Smooth muscle cell (in vitro differentiated cells): ENCODE measurements at regions not wholly inside any gene's neighbourhood (a gene's known extent, or its start where the extent isn't known, plus 50 kb on each side); places are given as distances from the start of the nearest gene placed in this dataset.

Experiments
- DNase-seq: peaks from one replicate; lab custom pipeline; 2025; ENCODE audit not compliant: unreplicated experiment; lab: John Stamatoyannopoulos, UW
- H2AFZ ChIP-seq: fragments of 200-600 bp; sonication (generic); 2 replicates; pipeline ENCODE4 v1.6.0; 2016; ENCODE audit warnings: antibody characterized with exemption, low read depth, mild to moderate bottlenecking
- H3F3A ChIP-seq: fragments of 200-600 bp; sonication (generic); 2 replicates; pipeline ENCODE4 v1.6.0; 2017; ENCODE audit warnings: antibody characterized with exemption, low read depth
- H3K27ac ChIP-seq: fragments of 200-600 bp; sonication (generic); 2 replicates; pipeline ENCODE4 v1.5.1; 2016; ENCODE audit warnings: low read depth, mild to moderate bottlenecking
- H3K27me3 ChIP-seq: fragments of 200-600 bp; sonication (generic); 2 replicates; pipeline ENCODE4 v1.6.1; 2016; ENCODE audit warnings: low read depth, mild to moderate bottlenecking
- H3K36me3 ChIP-seq: fragments of 200-600 bp; sonication (generic); 2 replicates; pipeline ENCODE4 v1.5.1; 2016; ENCODE audit warnings: low read depth
- H3K4me1 ChIP-seq: fragments of 200-600 bp; sonication (generic); 2 replicates; pipeline ENCODE4 v1.5.1; 2016; ENCODE audit warnings: low read depth
- H3K4me2 ChIP-seq: fragments of 200-600 bp; sonication (generic); 2 replicates; pipeline ENCODE4 v1.6.0; 2016; ENCODE audit warnings: mild to moderate bottlenecking
- H3K4me3 ChIP-seq: fragments of 200-600 bp; sonication (generic); 2 replicates; pipeline ENCODE4 v1.5.1; 2016; ENCODE audit warnings: mild to moderate bottlenecking
- H3K79me2 ChIP-seq: fragments of 200-600 bp; sonication (generic); 2 replicates; pipeline ENCODE4 v1.6.0; 2016; ENCODE audit warnings: low read depth, mild to moderate bottlenecking
- H3K9ac ChIP-seq: fragments of 200-600 bp; sonication (generic); 2 replicates; pipeline ENCODE4 v1.6.0; 2016; ENCODE audit warnings: low read depth
- H3K9me3 ChIP-seq: fragments of 200-600 bp; sonication (generic); replicated peaks from 2 replicates; pipeline ENCODE4 v1.5.1; 2016; ENCODE audit warnings: low read depth
- H4K20me1 ChIP-seq: fragments of 200-600 bp; sonication (generic); 2 replicates; pipeline ENCODE4 v1.6.0; 2016; ENCODE audit warnings: low read depth
- CTCF ChIP-seq: fragments of 200-600 bp; sonication (generic); IDR thresholded peaks from 2 replicates; pipeline ENCODE4 v1.5.1; 2017; ENCODE audit warnings: borderline replicate concordance, mild to moderate bottlenecking, antibody characterized with exemption; ENCODE audit not compliant: insufficient read depth, poor library complexity, severe bottlenecking
- WGBS: methylation state at CpG from one replicate; pipeline ENCODE4 v1.1.7; 2016; ENCODE audit warnings: low lambda C conversion rate; 5-methylcytosine and 5-hydroxymethylcytosine counted together

GRCh38 chr15:58274885-58275284, 136.7 kb downstream of the AQP9 start:
- H4K20me1 ChIP-seq = no peaks in the 10 kb centered on the region
- peaks cover 12% of the 10 kb centered on the region for H3K9me3 ChIP-seq
- H3K9ac ChIP-seq = no peak overlapping the region
- DNase-seq = no peak
- no peaks in the 10 kb centered on the region for H3K27me3 ChIP-seq
- H2AFZ ChIP-seq = no peak overlapping the region
- H3F3A ChIP-seq = no peaks in the 10 kb centered on the region
- TF ChIP-seq CTCF = no peak
- H3K4me3 ChIP-seq = no peak overlapping the region
- no peak overlapping the region for H3K27ac ChIP-seq
- H3K4me1 ChIP-seq = peaks cover 6% of the 10 kb centered on the region
- peaks cover 8% of the 10 kb centered on the region for H3K36me3 ChIP-seq
- WGBS = 86% methylated on average over 4 of the region's 4 CpGs
- no peaks in the 10 kb centered on the region for H3K79me2 ChIP-seq
- no peak overlapping the region for H3K4me2 ChIP-seq

GRCh38 chr15:58275785-58276184, 137.6 kb downstream of the AQP9 start:
- peaks cover 12% of the 10 kb centered on the region for H3K9me3 ChIP-seq
- no peak overlapping the region for H2AFZ ChIP-seq
- peaks cover 8% of the 10 kb centered on the region for H3K36me3 ChIP-seq
- no peaks in the 10 kb centered on the region for H3K27me3 ChIP-seq
- peaks cover 6% of the 10 kb centered on the region for H3K4me1 ChIP-seq
- H3K9ac ChIP-seq = no peak overlapping the region
- 91% methylated on average over 3 of the region's 3 CpGs for WGBS
- no peaks in the 10 kb centered on the region for H3K79me2 ChIP-seq
- no peak for DNase-seq
- TF ChIP-seq CTCF = no peak
- no peaks in the 10 kb centered on the region for H4K20me1 ChIP-seq
- no peak overlapping the region for H3K4me3 ChIP-seq
- no peaks in the 10 kb centered on the region for H3F3A ChIP-seq
- no peak overlapping the region for H3K4me2 ChIP-seq
- no peak overlapping the region for H3K27ac ChIP-seq

- H2AFZ ChIP-seq = no peak overlapping the region
- H3K9ac ChIP-seq = no peak overlapping the region
- no peaks in the 10 kb centered on the region for H4K20me1 ChIP-seq
- no peak for DNase-seq
- H3K27me3 ChIP-seq = no peaks in the 10 kb centered on the region
- H3K4me2 ChIP-seq = no peak overlapping the region
- H3K27ac ChIP-seq = no peak overlapping the region
- no peaks in the 10 kb centered on the region for H3F3A ChIP-seq
- H3K4me3 ChIP-seq = no peak overlapping the region
- H3K9me3 ChIP-seq = peaks cover 1% of the 10 kb centered on the region
- no peaks in the 10 kb centered on the region for H3K79me2 ChIP-seq
- no peak for TF ChIP-seq CTCF
- H3K4me1 ChIP-seq = peaks cover 8% of the 10 kb centered on the region
- no peaks in the 10 kb centered on the region for H3K36me3 ChIP-seq
These were observed 138.7 kb downstream of the AQP9 start for GRCh38 chr15:58276924-58277323.

- Histone ChIP-seq H3F3A (no peaks in the 10 kb centered on the region), H2AFZ (no peak overlapping the region), H4K20me1 (no peaks in the 10 kb centered on the region), H3K4me1 (peaks cover 12% of the 10 kb centered on the region), H3K9ac (no peak overlapping the region), H3K27ac (no peak overlapping the region), H3K4me3 (no peak overlapping the region), H3K79me2 (no peaks in the 10 kb centered on the region), H3K4me2 (no peak overlapping the region), H3K27me3 (no peaks in the 10 kb centered on the region), H3K9me3 (no peaks in the 10 kb centered on the region), H3K36me3 (no peaks in the 10 kb centered on the region)
- WGBS = 83% methylated on average over 1 of the region's 1 CpG
- no peak for TF ChIP-seq CTCF
- no peak for DNase-seq
These were observed 139.2 kb downstream of the AQP9 start for GRCh38 chr15:58277333-58277732.
